ENCODE measurements at regions not wholly inside any gene's neighbourhood (a gene's known extent, or its start where the extent isn't known, plus 50 kb on each side); places are given as distances from the start of the nearest gene placed in this dataset.

DNA sequence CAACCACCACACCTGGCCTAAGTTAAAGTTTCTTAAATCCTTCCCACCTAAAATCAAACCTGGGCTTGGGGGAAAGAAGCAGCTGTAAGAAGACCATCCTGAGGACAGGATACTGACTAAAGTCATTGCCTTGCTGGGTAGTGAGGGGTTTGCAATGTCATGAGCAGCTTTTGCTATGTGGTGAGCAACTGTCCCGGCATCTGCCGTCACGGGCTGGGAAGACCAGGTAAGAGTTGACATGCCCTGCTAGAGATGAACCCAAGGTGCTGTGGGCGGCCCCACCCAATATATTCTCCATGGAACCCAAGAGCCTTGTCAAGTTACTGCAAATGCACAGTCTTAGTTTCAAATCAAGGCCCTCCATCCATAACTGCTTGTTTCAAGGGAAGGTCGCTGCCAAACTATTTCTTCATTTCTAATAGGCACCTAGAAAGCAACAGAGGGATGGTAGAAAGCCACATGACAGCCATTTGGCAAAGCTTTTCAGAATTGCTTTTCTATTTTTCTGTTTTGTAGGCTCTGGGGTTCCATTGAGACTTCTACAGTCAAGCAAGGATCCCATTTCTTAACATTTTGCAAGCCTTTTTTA lies 357.8 kb upstream of the JARID2 start:
- no peaks in the 10 kb centered on the region for H3K9me2 ChIP-seq (ENCODE audit: insufficient read depth, low read length)
- intact Hi-C loops (cut with micrococcal nuclease; ENCODE audit: unreplicated experiment): no loop called here
- no peaks in the 10 kb centered on the region for H4K20me1 ChIP-seq (ENCODE audit: insufficient read depth, low read length)
- no peak overlapping the region for H3K27ac ChIP-seq (ENCODE audit: low read depth, low read length, poor library complexity, severe bottlenecking)
- H3K4me2 ChIP-seq (ENCODE audit: low read length): no peak overlapping the region
- H2AFZ ChIP-seq (ENCODE audit: low read length): no peak overlapping the region
- H3K4me3 ChIP-seq (ENCODE audit: low read depth, low read length, poor library complexity, severe bottlenecking): no peak overlapping the region
- POLR2A ChIA-PET: interaction anchor here (0.6 kb wide), 1 partner anchor 765 kb away, joined by 4 read pairs; no protein-coding TSS in a partner anchor
- TF ChIP-seq, protein P1, sequence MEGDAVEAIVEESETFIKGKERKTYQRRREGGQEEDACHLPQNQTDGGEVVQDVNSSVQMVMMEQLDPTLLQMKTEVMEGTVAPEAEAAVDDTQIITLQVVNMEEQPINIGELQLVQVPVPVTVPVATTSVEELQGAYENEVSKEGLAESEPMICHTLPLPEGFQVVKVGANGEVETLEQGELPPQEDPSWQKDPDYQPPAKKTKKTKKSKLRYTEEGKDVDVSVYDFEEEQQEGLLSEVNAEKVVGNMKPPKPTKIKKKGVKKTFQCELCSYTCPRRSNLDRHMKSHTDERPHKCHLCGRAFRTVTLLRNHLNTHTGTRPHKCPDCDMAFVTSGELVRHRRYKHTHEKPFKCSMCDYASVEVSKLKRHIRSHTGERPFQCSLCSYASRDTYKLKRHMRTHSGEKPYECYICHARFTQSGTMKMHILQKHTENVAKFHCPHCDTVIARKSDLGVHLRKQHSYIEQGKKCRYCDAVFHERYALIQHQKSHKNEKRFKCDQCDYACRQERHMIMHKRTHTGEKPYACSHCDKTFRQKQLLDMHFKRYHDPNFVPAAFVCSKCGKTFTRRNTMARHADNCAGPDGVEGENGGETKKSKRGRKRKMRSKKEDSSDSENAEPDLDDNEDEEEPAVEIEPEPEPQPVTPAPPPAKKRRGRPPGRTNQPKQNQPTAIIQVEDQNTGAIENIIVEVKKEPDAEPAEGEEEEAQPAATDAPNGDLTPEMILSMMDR (conservative IDR thresholded peaks at IDR 0.05; ENCODE audit: low read length): no peak
- TF ChIP-seq EZH2phosphoT487 (IDR thresholded peaks at IDR 0.05; ENCODE audit: borderline replicate concordance, low read depth, low read length): no peak
- CTCF ChIA-PET (ENCODE audit: unreplicated experiment): no interaction called here
- no peaks in the 10 kb centered on the region for H3K79me2 ChIP-seq (ENCODE audit: insufficient read depth, low read depth, low read length)
- H3K9me3 ChIP-seq (ENCODE audit: low read length): no peaks in the 10 kb centered on the region
- peaks cover under 1% of the 10 kb centered on the region for H3K4me1 ChIP-seq (ENCODE audit: insufficient read depth, low read length, poor library complexity, severe bottlenecking)
- BruUV-seq (replicated peaks): no TSS peak
- H3K36me3 ChIP-seq (ENCODE audit: insufficient read depth, low read length): no peaks in the 10 kb centered on the region
- no peak for DNase-seq (ENCODE audit: low spot score)

DNA sequence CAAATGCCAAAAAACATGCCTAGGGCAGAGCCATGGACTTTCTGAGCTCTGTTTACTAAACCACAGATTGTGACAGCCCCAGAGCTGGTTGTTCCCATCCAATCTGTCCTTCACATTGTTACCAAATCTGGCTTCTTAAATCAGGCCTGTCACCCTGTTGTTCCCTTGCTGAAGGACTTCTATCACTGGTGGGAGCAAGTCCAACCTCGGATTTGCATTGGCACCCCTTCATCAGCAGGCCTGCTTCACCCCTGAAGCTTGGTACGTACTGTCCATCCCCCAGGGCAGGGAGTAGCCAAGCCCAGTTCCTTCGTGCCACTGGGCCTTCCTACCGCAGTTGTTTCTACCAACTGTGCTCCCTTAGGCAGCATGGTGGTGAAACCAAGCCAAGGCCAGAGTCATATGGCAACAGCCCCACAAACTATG lies 357.3 kb upstream of the JARID2 start:
- intact Hi-C loops (cut with micrococcal nuclease; ENCODE audit: unreplicated experiment): no loop called here
- Histone ChIP-seq H2AFZ (ENCODE audit: low read length) (no peak overlapping the region), H3K9me2 (ENCODE audit: insufficient read depth, low read length) (no peaks in the 10 kb centered on the region), H3K36me3 (ENCODE audit: insufficient read depth, low read length) (no peaks in the 10 kb centered on the region), H3K4me1 (ENCODE audit: insufficient read depth, low read length, poor library complexity, severe bottlenecking) (no peaks in the 10 kb centered on the region), H4K20me1 (ENCODE audit: insufficient read depth, low read length) (no peaks in the 10 kb centered on the region), H3K4me2 (ENCODE audit: low read length) (no peak overlapping the region), H3K4me3 (ENCODE audit: low read depth, low read length, poor library complexity, severe bottlenecking) (no peak overlapping the region), H3K27ac (ENCODE audit: low read depth, low read length, poor library complexity, severe bottlenecking) (no peak overlapping the region), H3K79me2 (ENCODE audit: insufficient read depth, low read depth, low read length) (no peaks in the 10 kb centered on the region), H3K9me3 (ENCODE audit: low read length) (no peaks in the 10 kb centered on the region)
- TF ChIP-seq, protein P1 (conservative IDR thresholded peaks at IDR 0.05; ENCODE audit: low read length): no peak
- no peak for TF ChIP-seq EZH2phosphoT487 (IDR thresholded peaks at IDR 0.05; ENCODE audit: borderline replicate concordance, low read depth, low read length)
- ChIA-PET POLR2A (interaction anchor here (0.6 kb wide), 1 partner anchor 765 kb away, joined by 4 read pairs; no protein-coding TSS in a partner anchor), CTCF (ENCODE audit: unreplicated experiment) (no interaction called here)
- DNase-seq (ENCODE audit: low spot score): no peak
- BruUV-seq (replicated peaks): no TSS peak

DNA sequence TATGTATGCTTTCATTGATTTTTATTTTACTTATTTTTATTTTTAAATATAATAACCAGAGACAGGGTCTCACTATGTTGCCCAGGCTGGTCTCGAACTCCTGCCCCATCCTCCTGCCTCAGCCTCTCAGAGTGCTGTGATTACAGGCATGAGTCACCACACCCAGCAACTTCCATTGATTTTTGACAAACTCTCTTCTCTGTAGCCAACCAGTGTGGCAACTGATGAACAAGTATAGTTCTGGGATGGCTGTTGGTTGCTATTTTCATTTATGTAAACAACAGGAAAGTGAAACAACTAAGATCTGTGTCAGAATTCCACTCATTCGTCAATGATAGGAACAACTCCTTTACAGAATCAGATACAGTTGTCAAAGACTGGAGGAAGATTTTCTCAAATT lies 356.7 kb upstream of the JARID2 start:
- Histone ChIP-seq H3K4me3 (ENCODE audit: low read depth, low read length, poor library complexity, severe bottlenecking) (no peak overlapping the region), H3K9me3 (ENCODE audit: low read length) (no peaks in the 10 kb centered on the region), H3K4me2 (ENCODE audit: low read length) (no peak overlapping the region), H3K36me3 (ENCODE audit: insufficient read depth, low read length) (no peaks in the 10 kb centered on the region), H2AFZ (ENCODE audit: low read length) (no peak overlapping the region), H3K9me2 (ENCODE audit: insufficient read depth, low read length) (no peaks in the 10 kb centered on the region), H3K4me1 (ENCODE audit: insufficient read depth, low read length, poor library complexity, severe bottlenecking) (no peaks in the 10 kb centered on the region), H4K20me1 (ENCODE audit: insufficient read depth, low read length) (no peaks in the 10 kb centered on the region), H3K27ac (ENCODE audit: low read depth, low read length, poor library complexity, severe bottlenecking) (no peak overlapping the region), H3K79me2 (ENCODE audit: insufficient read depth, low read depth, low read length) (no peaks in the 10 kb centered on the region)
- intact Hi-C loops (cut with micrococcal nuclease; ENCODE audit: unreplicated experiment): no loop called here
- DNase-seq (ENCODE audit: low spot score): no peak
- ChIA-PET CTCF (ENCODE audit: unreplicated experiment) (no interaction called here), POLR2A (no interaction called here)
- TF ChIP-seq, protein P1 (conservative IDR thresholded peaks at IDR 0.05; ENCODE audit: low read length): no peak
- TF ChIP-seq EZH2phosphoT487 (IDR thresholded peaks at IDR 0.05; ENCODE audit: borderline replicate concordance, low read depth, low read length): no peak
- no TSS peak for BruUV-seq (replicated peaks)
